GM18907 (cell line): ENCODE measurements at regions not wholly inside any gene's neighbourhood (a gene's known extent, or its start where the extent isn't known, plus 50 kb on each side); places are given as distances from the start of the nearest gene placed in this dataset.

Experiments
- ATAC-seq: cut with Tn5 transposase; IDR thresholded peaks from one replicate; pipeline ENCODE4 v1.9.1; 2021; ENCODE audit warnings: mild to moderate bottlenecking, moderate library complexity; ENCODE audit not compliant: unreplicated experiment

DNA sequence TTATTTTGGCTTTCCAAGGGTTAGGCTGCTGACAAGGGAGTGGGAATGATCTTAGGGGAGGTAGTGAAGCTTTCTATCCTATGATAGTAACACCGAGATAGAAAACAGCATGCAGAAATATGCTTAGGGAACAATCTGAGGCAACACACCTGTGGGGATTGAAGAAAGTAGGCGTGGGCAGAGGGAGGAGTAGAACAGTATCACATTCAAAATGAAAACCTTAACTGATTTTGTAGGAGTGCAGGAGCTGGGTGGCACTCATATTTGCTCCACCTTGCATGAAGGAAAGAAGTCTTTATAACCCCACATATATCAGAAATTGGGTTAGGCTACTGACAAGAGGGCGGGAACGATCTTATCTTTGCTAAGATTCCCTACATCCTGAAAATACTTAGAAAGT is 762.2 kb upstream of the CNTNAP5 start:
- ATAC-seq = no peak

DNA sequence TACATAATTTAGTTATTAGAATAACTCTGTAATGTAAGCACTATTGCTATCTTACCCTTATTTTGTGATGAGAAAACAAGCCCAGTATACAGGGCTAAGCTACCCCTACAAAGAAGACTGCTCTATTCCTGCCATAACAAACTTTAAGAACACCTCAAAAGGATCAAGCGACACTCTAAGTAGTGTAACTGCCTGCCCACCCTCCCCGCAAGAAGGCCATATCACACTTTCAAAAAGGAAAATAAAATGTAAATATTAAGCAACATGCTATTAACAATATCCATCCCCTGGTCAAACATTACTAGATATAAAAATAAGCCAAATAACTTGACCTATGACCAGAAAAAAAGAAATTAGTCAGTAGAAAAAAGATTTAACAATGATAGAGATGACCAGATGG is 741.7 kb upstream of the CNTNAP5 start:
- no peak for ATAC-seq

DNA sequence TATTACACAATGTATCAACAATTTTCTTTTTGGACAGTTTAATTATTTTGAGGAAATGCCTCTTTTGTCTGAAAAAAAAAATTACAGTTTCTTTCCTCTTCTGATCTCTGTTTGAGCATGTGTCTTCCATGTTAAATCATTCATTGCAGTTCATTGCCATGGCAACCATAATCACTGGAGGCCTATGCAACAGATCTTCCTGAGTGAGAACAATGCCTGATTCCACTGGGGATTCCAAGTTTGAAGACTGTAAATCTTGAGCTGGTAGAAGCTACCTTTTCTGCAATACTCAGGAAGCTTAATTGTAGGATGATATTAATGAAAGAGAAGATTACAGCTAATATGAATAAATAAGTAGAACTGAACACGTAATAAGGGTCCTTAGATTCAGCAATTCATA is 721.4 kb upstream of the CNTNAP5 start:
- no peak for ATAC-seq
